Head of caudate nucleus (tissue), 42 donors: ENCODE measurements at regions not wholly inside any gene's neighbourhood (a gene's known extent, or its start where the extent isn't known, plus 50 kb on each side); places are given as distances from the start of the nearest gene placed in this dataset.
A peak's percentile ranks its signal among the peaks of the same experiment; 100 is the strongest.
"Not testable (repeated sequence)": the region's sequence is repeated elsewhere in the genome, so short reads cannot be mapped to it uniquely, and the experiment has no call there.

Experiments
- DNase-seq, 42 donors: peaks; one replicate each; pipeline versions ENCODE4 v3.0.0 to v3.0.0-alpha.2; 2020 to 2021; ENCODE audit warnings: mixed read lengths in 7 of 42
- intact Hi-C: fragments of 100-400 bp; cut with DNase I; formaldehyde crosslinking; loops from one replicate; pipeline ENCODE4 v1.15.0; 2022

DNA sequence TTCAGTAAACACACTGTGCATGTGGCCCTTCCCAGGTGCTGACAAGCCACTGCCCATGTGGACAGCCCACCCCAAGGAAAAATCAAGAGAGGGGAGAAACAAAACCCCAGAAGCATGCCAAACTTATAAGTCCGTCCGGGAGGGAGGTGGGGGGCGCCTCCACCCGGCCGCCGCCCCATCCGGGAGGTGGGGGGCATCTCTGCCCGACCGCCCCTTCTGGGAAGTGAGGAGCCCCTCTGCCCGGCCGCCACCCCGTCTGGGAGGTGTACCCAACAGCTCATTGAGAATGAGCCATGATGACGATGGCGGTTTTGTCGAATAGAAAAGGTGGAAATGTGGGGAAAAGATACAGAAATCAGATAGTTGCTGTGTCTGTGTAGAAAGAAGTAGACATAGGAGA lies 53.8 kb upstream of the C2CD4B start:
- DNase-seq, result no peak
- intact Hi-C loops, result no loop called here

DNA sequence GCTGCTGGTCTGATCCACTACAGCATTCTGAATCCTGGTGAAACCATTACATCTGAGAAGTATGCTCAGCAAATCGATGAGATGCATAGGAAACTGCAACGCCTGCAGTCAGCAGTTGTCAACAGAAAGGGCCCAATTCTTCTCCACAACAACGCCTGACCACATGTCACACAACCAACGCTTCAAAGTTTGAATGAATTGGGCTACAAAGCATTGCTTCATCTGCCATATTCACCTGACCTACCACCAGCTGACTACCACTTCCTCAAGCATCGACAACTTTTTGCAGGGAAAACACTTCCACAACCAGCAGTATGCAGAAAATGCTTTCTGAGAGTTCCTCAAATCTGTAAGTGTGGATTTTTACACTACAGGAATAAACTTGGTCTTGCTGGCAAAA lies 54.7 kb upstream of the C2CD4B start:
- intact Hi-C loops, result no loop called here

GRCh38 chr15:62223020-62223419 lies 57.9 kb upstream of the C2CD4B start:
- intact Hi-C loops, result no loop called here
- DNase-seq, result no peak

More for the DNA sequence above, 54.7 kb upstream of the C2CD4B start:
- DNase-seq, result no peak

GRCh38 chr15:62228604-62229003 lies 63.5 kb upstream of the C2CD4B start:
- DNase-seq, result no peak
- intact Hi-C loops, result no loop called here

DNA sequence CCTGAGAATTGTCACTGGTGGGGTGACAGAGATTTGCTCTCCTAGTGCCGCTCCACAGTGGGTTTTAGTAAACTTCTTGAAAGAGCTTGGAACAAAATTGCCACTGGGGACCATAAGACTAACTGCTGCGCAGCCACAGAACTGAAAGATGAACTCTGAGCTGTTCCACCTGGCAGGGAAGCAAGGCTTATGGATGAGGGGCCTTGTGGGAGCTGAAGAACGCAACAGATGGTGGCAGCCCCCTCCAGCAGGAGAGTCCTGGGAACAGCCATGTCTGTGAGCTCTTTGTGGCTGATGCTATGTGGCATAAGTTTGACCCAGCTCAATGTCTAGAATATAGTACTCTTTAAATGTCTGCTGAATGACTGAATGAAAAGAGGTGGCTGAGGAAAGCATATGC lies 66.8 kb upstream of the C2CD4B start:
- no peak for DNase-seq
- intact Hi-C loops, result no loop called here

DNA sequence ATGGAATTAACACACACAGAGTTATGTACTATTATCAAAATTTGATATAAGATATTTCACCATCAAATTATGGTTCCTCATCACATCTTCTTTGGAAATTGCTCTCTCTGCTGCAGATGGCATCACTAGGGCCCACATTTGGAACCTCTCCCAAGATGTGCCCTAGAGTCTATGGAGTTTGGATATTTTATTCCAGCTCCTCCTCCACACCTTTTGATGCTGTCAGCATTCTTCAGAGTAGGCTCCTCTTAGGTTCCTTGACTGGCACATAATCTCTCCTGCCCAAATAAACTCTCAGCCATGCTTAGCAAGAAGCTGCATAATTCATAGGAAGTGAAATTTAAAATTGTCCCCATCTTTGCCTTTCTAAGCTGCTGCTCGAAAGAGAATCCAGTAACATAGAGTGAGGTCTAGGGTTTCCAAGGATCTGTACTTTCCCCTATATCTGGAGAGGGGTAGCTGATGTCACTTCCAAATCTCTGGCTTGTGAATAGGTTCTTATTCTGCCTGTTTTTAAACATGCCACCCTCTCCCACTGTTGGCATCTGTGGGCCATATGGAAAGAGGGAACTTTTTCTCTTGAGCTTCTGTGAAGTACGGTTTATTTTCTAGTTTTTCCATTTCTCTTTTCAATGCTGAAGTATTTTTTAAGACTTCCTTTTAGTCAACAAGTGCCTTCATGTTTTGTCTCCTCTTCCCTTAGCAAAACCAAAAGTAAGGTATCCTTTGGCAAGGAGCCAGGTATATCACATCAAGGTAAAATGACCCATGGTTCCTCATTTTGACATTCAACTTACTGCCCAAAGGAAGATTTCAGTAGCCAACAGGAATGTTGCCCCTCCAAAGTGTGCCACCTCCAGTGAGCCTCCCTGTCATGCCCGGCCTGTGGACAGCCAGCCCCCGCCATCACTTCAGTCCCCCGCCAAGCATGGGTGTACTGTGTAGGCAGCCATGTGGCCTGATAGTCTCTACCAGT lies 75.3 kb upstream of the C2CD4B start:
- DNase-seq, result peak in 15 of 42 donors; percentile 3 to 78 (median 28)
- intact Hi-C loops, result no loop called here

DNA sequence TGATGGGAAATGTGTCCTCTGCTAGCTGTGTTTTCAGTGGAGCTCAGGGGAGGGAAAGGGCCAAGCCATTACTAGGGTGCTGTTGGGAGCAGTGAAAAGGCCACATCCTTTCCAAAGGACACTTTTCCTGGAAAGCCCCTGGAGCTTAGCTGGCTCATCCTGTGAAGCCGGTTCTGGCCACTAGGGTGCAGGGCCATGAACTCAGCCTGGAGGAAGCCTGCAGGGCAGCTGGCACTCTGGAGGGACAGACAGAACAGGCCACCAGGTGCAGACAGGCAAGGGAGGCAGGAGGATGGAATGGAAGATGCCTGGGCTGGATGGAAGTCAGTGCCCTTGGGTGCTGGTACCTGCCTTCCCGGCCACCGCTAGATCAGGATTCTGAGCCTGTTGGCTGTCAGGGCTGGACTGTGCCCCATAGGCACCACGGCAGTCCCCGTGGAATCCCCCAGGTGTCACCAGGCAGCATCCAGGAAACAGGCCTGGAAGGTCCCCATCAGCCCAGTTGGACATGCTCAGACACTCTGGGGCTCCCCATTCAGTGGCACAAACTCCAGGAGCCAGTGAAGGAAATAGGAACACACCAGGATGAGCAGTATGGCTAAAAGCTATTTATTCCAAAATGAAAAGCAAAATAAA lies 76.2 kb upstream of the C2CD4B start:
- no peak for DNase-seq
- intact Hi-C loops, result no loop called here

DNA sequence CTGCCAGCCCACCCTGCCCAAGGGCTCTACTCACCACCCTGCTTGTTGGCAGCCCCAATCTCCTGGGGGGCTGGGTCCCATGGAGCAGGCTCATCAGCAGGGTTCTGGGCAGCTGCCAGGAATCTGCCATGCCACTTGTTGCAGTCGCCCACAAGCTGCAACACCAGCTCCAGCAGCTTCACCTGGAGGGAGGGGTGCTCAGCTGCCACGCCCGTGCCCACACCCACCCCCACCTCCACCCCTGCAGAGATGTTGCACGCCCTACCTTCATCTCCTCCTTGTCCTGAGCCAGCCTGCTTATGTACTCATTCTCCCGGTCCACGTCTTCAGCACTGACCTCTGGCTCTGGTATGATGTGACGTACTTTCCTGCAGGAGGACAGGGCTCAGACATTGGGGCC lies 77.9 kb upstream of the C2CD4B start:
- intact Hi-C loops, result no loop called here
- DNase-seq, result peak in 4 of 42 donors; percentile 5 to 41 (median 26)

GRCh38 chr15:62244762-62245161 lies 79.7 kb upstream of the C2CD4B start:
- no peak for DNase-seq
- intact Hi-C loops, result no loop called here

DNA sequence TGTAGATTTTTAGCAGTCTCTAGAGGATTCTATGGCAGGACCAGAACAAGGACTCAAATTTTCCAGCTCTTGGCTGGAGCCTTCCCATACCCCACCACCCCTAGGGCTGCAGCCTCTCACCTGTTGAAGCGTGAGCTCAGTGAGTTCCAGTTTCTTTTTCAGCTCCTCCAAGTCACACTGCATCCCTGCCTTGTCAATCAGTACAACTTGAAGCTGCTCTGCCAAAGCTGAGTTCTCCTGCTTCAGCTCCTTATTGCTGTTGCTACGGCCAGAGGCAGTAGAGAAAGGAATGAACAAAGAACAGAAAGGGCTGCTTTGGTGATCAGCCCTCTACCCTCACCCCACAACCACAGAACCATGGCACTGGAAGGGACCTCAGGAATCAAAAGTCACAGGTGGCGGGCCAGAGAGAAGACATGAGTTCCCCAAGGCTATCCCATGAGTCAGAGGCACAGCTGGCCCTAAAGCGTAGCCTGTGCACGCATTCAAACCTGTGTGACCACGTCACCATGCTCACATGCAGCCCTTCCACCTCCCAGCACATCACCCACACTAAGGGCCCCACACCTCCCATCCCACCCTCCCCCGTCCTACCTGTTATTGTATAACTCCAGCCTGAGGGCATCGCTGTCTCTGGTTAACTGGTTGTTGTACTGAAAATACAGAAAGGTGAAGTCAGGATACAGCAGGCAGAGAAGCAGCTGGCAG lies 83.3 kb upstream of the C2CD4B start:
- no peak for DNase-seq
- intact Hi-C loops, result no loop called here

DNA sequence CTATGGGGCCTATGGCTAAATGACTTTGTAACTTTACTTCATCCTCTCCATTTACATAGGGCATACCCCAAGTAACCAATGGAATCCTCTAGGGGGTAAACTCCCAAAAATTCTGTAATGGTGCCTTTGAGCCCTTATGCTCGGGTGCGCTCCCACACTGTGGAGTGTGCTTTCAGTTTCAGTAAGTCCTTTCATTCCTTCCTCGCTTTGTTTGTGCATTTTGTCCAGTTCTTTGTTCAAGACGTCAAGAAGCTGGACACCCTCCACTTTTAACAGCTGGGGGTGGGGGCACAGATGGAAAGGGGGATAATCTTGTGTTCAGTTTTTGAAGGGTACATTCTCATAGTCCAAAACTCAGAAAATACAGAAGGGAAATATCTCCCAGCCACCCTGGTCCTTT lies 84.4 kb upstream of the C2CD4B start:
- DNase-seq, result peak in 1 of 42 donors; percentile 41

DNA sequence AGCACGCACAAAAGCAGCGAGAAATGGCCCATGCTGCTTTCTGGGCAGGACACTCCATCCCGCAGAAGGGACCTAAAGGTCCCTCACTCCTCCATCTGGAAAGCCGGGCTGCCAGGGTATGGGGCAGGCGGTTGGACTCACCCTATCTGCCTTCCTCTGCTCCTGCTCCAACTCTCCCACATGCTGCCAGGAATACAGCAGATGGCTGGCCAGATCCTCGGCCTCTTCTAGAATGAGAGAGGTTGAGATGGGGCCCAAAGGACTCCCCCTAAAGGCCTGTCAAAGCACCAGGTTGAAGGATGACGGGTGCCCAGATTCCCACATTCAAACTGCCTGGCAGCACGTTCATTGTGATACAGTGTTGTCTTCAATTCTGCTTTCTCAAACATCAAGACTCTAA lies 85.1 kb upstream of the C2CD4B start:
- intact Hi-C loops, result no loop called here
- DNase-seq, result no peak

More for the DNA sequence above, 84.4 kb upstream of the C2CD4B start:
- intact Hi-C loops, result no loop called here

DNA sequence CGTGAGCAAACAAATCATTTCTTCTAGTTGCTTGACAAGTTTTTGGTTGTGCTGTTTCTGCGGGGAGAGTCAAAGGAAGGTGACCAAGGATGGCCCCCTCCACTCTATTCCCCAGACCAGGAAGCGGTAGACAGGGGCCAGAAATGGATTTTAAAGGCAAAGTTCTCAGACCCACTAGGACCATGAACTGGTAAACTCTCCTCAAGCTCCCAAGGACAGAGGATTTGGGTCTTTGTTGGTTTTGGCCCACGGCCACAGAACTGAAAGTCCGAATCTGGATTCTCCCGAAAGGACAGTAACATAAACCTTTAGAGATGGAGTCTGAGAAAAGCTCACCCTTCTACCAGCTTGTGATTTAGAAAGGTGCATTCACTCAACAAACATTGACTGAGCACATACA lies 85.9 kb upstream of the C2CD4B start:
- intact Hi-C loops, result no loop called here
- DNase-seq, result no peak

- intact Hi-C loops, result no loop called here
These were observed 88.2 kb upstream of the C2CD4B start for GRCh38 chr15:62253294-62253693.

DNA sequence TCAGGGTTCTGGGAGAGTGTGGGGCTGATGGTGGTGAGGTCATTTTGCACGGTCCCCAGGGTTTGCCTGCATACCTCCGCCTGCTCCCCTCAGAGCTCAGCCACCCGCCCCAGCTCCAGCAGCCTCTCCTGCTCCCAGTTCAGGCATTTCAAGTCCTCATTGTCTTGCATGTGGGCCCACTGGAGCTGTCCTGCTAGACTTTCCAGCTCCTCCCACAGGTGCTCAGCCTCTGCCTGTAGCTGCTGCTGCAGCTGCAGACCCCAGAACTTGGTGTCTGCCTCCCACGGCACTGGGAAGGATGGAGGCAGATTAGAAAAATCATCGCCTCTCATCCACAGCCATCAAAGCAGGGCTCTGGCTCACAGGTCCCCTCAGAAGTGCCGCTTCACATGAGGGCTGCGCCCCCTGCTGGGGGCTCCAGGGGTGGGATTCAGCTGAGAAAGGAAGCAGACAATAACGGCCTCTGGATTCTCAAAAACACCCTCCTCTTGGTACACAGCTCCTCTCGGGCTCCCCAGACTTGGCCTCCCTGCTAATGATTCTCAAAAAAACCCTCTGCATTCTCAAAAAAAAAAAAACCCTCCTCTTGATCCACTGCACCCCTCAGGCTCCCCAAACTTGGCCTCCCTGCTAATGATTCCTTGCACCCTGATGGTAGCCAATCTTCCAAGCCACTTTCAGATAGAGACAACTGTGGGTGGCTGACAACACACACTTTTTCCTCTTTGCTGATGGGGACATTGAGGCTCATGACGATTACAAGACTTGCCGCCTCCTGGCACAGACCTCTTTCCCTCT lies 89.3 kb upstream of the C2CD4B start:
- intact Hi-C loops, result no loop called here
- DNase-seq, result peak in 38 of 42 donors; percentile 10 to 77 (median 47)

More at GRCh38 chr15:62253294-62253693, 88.2 kb upstream of the C2CD4B start:
- no peak for DNase-seq

- intact Hi-C loops, DNase-seq: not testable (repeated sequence)
These were observed 91.3 kb upstream of the C2CD4B start for GRCh38 chr15:62256430-62256829.

GRCh38 chr15:62257996-62258521 lies 93.0 kb upstream of the C2CD4B start:
- no peak for DNase-seq
- intact Hi-C loops, result no loop called here

- DNase-seq, result no peak
- intact Hi-C loops, result no loop called here
These were observed 97.3 kb upstream of the C2CD4B start for GRCh38 chr15:62262305-62262941.
